Activated CD8-positive, alpha-beta T cell treated with anti-CD3 and anti-CD28 coated beads for 36 hours (primary cell): ENCODE measurements at regions not wholly inside any gene's neighbourhood (a gene's known extent, or its start where the extent isn't known, plus 50 kb on each side); places are given as distances from the start of the nearest gene placed in this dataset.

Source experiments
- ATAC-seq: fragments of 200-7000 bp; cut with Tn5 transposase; one replicate; pipeline ENCODE4 v1.10.0; 2021; ENCODE audit warnings: mild to moderate bottlenecking, moderate library complexity
- CTCF ChIA-PET: fragments of 350-600 bp; sonication (Branson Sonifier 250); formaldehyde crosslinking; loops from one replicate; lab custom pipeline; 2021; ENCODE audit warnings: antibody characterized with exemption; lab: Charles Lee
- POLR2A ChIA-PET: fragments of 350-600 bp; sonication (Branson Sonifier 250); formaldehyde crosslinking; loops from one replicate; lab custom pipeline; 2021; ENCODE audit warnings: antibody characterized with exemption; lab: Charles Lee
- DNase-seq: peaks from one replicate; pipeline ENCODE4 v3.0.0-alpha.2; 2020
- H3K27ac Mint-ChIP-seq: one replicate; pipeline ENCODE4 v1.8.0; 2021; ENCODE audit warnings: mild to moderate bottlenecking, mixed read lengths
- H3K27me3 Mint-ChIP-seq: one replicate; pipeline ENCODE4 v1.8.0; 2021; ENCODE audit warnings: mixed read lengths
- H3K36me3 Mint-ChIP-seq: one replicate; pipeline ENCODE4 v1.8.0; 2021; ENCODE audit warnings: low read depth, mixed read lengths
- H3K4me1 Mint-ChIP-seq: one replicate; pipeline ENCODE4 v1.8.0; 2021; ENCODE audit warnings: low read depth, mixed read lengths
- H3K4me3 Mint-ChIP-seq: one replicate; pipeline ENCODE4 v1.8.0; 2021; ENCODE audit warnings: mild to moderate bottlenecking, moderate library complexity, mixed read lengths
- H3K9me3 Mint-ChIP-seq: one replicate; pipeline ENCODE4 v1.8.0; 2021; ENCODE audit warnings: mixed read lengths
- intact Hi-C: fragments of 100-400 bp; cut with micrococcal nuclease; formaldehyde crosslinking; loops from one replicate; pipeline ENCODE4 v1.10.0; 2022
- TF ChIP-seq, protein P1 (sequence below): fragments of 200-600 bp; IDR thresholded peaks from one replicate; pipeline ENCODE4 v1.8.0; 2022; ENCODE audit warnings: antibody characterized with exemption, mild to moderate bottlenecking

GRCh38 chr1:81682490-81682889 is 118.2 kb upstream of the ADGRL2 start:
- ATAC-seq = no peak
- CTCF ChIA-PET = no interaction called here
- Mint-ChIP-seq H3K27me3 (no peaks in the 10 kb centered on the region), H3K4me3 (no peak overlapping the region), H3K36me3 (no peaks in the 10 kb centered on the region), H3K9me3 (peaks cover 5% of the 10 kb centered on the region), H3K27ac (no peak overlapping the region), H3K4me1 (no peaks in the 10 kb centered on the region)
- intact Hi-C loops = no loop called here
- TF ChIP-seq, protein P1, sequence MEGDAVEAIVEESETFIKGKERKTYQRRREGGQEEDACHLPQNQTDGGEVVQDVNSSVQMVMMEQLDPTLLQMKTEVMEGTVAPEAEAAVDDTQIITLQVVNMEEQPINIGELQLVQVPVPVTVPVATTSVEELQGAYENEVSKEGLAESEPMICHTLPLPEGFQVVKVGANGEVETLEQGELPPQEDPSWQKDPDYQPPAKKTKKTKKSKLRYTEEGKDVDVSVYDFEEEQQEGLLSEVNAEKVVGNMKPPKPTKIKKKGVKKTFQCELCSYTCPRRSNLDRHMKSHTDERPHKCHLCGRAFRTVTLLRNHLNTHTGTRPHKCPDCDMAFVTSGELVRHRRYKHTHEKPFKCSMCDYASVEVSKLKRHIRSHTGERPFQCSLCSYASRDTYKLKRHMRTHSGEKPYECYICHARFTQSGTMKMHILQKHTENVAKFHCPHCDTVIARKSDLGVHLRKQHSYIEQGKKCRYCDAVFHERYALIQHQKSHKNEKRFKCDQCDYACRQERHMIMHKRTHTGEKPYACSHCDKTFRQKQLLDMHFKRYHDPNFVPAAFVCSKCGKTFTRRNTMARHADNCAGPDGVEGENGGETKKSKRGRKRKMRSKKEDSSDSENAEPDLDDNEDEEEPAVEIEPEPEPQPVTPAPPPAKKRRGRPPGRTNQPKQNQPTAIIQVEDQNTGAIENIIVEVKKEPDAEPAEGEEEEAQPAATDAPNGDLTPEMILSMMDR = no peak
- POLR2A ChIA-PET = no interaction called here
- DNase-seq = no peak

- TF ChIP-seq, protein P1 = no peak
- intact Hi-C loops = no loop called here
- Mint-ChIP-seq H3K9me3 (peaks cover 5% of the 10 kb centered on the region), H3K27ac (no peak overlapping the region), H3K4me1 (no peaks in the 10 kb centered on the region), H3K36me3 (no peaks in the 10 kb centered on the region), H3K27me3 (no peaks in the 10 kb centered on the region), H3K4me3 (no peak overlapping the region)
- ChIA-PET CTCF (no interaction called here), POLR2A (no interaction called here)
- no peak for DNase-seq
- no peak for ATAC-seq
Measured at GRCh38 chr1:81681601-81682266, 119.0 kb upstream of the ADGRL2 start.

DNA sequence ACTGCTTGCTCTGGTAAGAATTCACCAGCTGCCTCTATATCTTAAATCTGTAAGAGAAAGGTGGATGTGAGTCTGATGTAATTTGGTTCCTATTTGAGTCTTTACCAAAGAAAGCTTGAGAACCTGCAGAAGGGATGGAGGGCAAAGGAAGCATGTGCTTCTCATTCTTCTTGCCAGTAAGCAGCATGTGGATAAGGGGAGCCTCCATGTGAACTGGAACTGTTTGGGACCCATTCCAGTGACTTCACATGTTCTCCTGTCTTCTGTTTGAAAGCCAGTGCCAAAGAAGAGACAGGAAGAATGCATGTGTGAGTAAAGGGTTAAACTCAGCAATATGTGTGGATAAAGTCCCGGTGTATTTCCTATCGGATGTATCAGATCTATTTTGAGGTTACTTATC is 119.6 kb upstream of the ADGRL2 start:
- no peak overlapping the region for H3K27ac Mint-ChIP-seq
- ATAC-seq (no peak), DNase-seq (no peak)
- no peaks in the 10 kb centered on the region for H3K4me1 Mint-ChIP-seq
- TF ChIP-seq, protein P1 = no peak
- ChIA-PET POLR2A (no interaction called here), CTCF (no interaction called here)
- H3K9me3 Mint-ChIP-seq = peaks cover 2% of the 10 kb centered on the region
- no peaks in the 10 kb centered on the region for H3K27me3 Mint-ChIP-seq
- intact Hi-C loops = no loop called here
- no peaks in the 10 kb centered on the region for H3K36me3 Mint-ChIP-seq
- no peak overlapping the region for H3K4me3 Mint-ChIP-seq

GRCh38 chr1:81679942-81680341 is 120.8 kb upstream of the ADGRL2 start:
- Mint-ChIP-seq H3K9me3 (peaks cover 2% of the 10 kb centered on the region), H3K36me3 (no peaks in the 10 kb centered on the region), H3K27ac (no peak overlapping the region), H3K4me3 (no peak overlapping the region), H3K27me3 (no peaks in the 10 kb centered on the region), H3K4me1 (no peaks in the 10 kb centered on the region)
- TF ChIP-seq, protein P1 = no peak
- ChIA-PET POLR2A (no interaction called here), CTCF (no interaction called here)
- intact Hi-C loops = no loop called here
- ATAC-seq = no peak
- no peak for DNase-seq

- no peaks in the 10 kb centered on the region for H3K9me3 Mint-ChIP-seq
- CTCF ChIA-PET = no interaction called here
- POLR2A ChIA-PET = no interaction called here
- intact Hi-C loops = no loop called here
- no peaks in the 10 kb centered on the region for H3K36me3 Mint-ChIP-seq
- no peaks in the 10 kb centered on the region for H3K27me3 Mint-ChIP-seq
- DNase-seq = no peak
- ATAC-seq = no peak
- H3K4me3 Mint-ChIP-seq = no peak overlapping the region
- no peaks in the 10 kb centered on the region for H3K4me1 Mint-ChIP-seq
- TF ChIP-seq, protein P1 = no peak
- H3K27ac Mint-ChIP-seq = no peak overlapping the region
Measured at GRCh38 chr1:81678779-81679178, 122.0 kb upstream of the ADGRL2 start.
